ENCODE measurements at regions not wholly inside any gene's neighbourhood (a gene's known extent, or its start where the extent isn't known, plus 50 kb on each side); places are given as distances from the start of the nearest gene placed in this dataset.
"Not testable (repeated sequence)": the region's sequence is repeated elsewhere in the genome, so short reads cannot be mapped to it uniquely, and the experiment has no call there.

GRCh38 chr16:75818491-75818890 is 92.2 kb upstream of the CPHXL start:
- H3K9ac ChIP-seq (ENCODE audit: low read length in 3 of 3) = no peak overlapping the region

DNA sequence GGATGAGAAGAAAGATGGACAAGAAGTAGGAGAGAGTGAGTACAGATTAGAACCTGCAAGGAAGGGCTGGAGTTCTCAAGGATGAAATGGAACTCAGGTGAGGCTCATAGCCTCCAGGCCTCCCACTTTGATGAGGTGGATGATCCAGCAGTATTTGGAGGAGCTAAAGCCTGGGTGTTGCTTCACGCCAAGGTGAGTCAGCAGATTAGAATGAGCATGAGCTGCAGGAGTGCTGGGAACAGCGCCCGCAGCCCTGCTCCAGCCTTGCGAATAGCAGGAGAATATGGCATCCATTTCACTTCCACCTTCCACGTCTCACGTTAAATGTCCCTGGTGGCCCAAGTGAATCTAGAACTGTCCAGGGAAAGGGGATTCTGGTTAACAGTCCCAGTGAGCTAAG is 94.4 kb upstream of the CPHXL start:
- Histone ChIP-seq H3K27me3 (ENCODE audit: control insufficient read depth, insufficient read depth, low read length) (no peaks in the 10 kb centered on the region), H3K9me3 (ENCODE audit: control insufficient read depth in 2 of 3, insufficient read depth in 1 of 3, low read length in 3 of 3) (no peaks in the 10 kb centered on the region), H3K9ac (ENCODE audit: low read length in 3 of 3) (no peak overlapping the region), H3K27ac (ENCODE audit: low read depth in 2 of 2, low read length in 2 of 2) (no peak overlapping the region), H3K4me1 (ENCODE audit: control insufficient read depth in 2 of 3, insufficient read depth in 2 of 3, low read depth in 1 of 3, low read length in 3 of 3) (no peaks in the 10 kb centered on the region), H3K36me3 (ENCODE audit: control insufficient read depth in 2 of 3, insufficient read depth in 3 of 3, low read length in 3 of 3) (no peaks in the 10 kb centered on the region), H3K4me3 (ENCODE audit: low read length in 3 of 3) (no peak overlapping the region)
- intact Hi-C loops (cut with DNase I) = no loop called here
- TF ChIP-seq, protein P1, sequence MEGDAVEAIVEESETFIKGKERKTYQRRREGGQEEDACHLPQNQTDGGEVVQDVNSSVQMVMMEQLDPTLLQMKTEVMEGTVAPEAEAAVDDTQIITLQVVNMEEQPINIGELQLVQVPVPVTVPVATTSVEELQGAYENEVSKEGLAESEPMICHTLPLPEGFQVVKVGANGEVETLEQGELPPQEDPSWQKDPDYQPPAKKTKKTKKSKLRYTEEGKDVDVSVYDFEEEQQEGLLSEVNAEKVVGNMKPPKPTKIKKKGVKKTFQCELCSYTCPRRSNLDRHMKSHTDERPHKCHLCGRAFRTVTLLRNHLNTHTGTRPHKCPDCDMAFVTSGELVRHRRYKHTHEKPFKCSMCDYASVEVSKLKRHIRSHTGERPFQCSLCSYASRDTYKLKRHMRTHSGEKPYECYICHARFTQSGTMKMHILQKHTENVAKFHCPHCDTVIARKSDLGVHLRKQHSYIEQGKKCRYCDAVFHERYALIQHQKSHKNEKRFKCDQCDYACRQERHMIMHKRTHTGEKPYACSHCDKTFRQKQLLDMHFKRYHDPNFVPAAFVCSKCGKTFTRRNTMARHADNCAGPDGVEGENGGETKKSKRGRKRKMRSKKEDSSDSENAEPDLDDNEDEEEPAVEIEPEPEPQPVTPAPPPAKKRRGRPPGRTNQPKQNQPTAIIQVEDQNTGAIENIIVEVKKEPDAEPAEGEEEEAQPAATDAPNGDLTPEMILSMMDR (IDR thresholded peaks at IDR 0.05; ENCODE audit: borderline replicate concordance, extremely low read depth, insufficient read depth) = no peak
- DNase-seq (no peak), FAIRE-seq (no peak)

More at GRCh38 chr16:75818491-75818890, 92.2 kb upstream of the CPHXL start:
- TF ChIP-seq, protein P1 (IDR thresholded peaks at IDR 0.05; ENCODE audit: borderline replicate concordance, extremely low read depth, insufficient read depth) = no peak
- H3K4me3 ChIP-seq (ENCODE audit: low read length in 3 of 3) = no peak overlapping the region
- H3K27me3 ChIP-seq (ENCODE audit: control insufficient read depth, insufficient read depth, low read length) = no peaks in the 10 kb centered on the region
- no peaks in the 10 kb centered on the region for H3K36me3 ChIP-seq (ENCODE audit: control insufficient read depth in 2 of 3, insufficient read depth in 3 of 3, low read length in 3 of 3)
- H3K9me3 ChIP-seq (ENCODE audit: control insufficient read depth in 2 of 3, insufficient read depth in 1 of 3, low read length in 3 of 3) = no peaks in the 10 kb centered on the region
- DNase-seq = no peak
- H3K4me1 ChIP-seq (ENCODE audit: control insufficient read depth in 2 of 3, insufficient read depth in 2 of 3, low read depth in 1 of 3, low read length in 3 of 3) = no peaks in the 10 kb centered on the region
- intact Hi-C loops (cut with DNase I) = no loop called here
- FAIRE-seq = no peak
- no peak overlapping the region for H3K27ac ChIP-seq (ENCODE audit: low read depth in 2 of 2, low read length in 2 of 2)

GRCh38 chr16:75821117-75821516 is 94.8 kb upstream of the CPHXL start:
- Histone ChIP-seq H3K36me3 (ENCODE audit: control insufficient read depth in 2 of 3, insufficient read depth in 3 of 3, low read length in 3 of 3) (no peaks in the 10 kb centered on the region), H3K27me3 (ENCODE audit: control insufficient read depth, insufficient read depth, low read length) (no peaks in the 10 kb centered on the region), H3K9ac (ENCODE audit: low read length in 3 of 3) (no peak overlapping the region), H3K9me3 (ENCODE audit: control insufficient read depth in 2 of 3, insufficient read depth in 1 of 3, low read length in 3 of 3) (no peaks in the 10 kb centered on the region), H3K4me1 (ENCODE audit: control insufficient read depth in 2 of 3, insufficient read depth in 2 of 3, low read depth in 1 of 3, low read length in 3 of 3) (no peaks in the 10 kb centered on the region), H3K27ac (ENCODE audit: low read depth in 2 of 2, low read length in 2 of 2) (no peak overlapping the region), H3K4me3 (ENCODE audit: low read length in 3 of 3) (no peak overlapping the region)
- FAIRE-seq (no peak), DNase-seq (no peak)
- TF ChIP-seq, protein P1 (IDR thresholded peaks at IDR 0.05; ENCODE audit: borderline replicate concordance, extremely low read depth, insufficient read depth) = no peak
- intact Hi-C loops (cut with DNase I) = no loop called here

DNA sequence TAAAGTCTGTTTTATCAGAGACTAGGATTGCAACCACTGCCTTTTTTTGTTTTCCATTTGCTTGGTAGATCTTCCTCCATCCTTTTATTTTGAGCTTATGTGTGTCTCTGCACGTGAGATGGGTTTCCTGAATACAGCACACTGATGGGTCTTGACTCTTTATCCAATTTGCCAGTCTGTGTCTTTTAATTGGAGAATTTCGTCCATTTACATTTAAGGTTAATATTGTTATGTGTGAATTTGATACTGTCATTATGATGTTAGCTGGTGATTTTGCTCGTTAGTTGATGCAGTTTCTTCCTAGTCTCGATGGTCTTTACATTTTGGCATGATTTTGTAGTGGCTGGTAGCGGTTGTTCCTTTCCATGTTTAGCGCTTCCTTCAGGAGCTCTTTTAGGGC is 99.5 kb upstream of the CPHXL start:
- H3K4me3 ChIP-seq (ENCODE audit: low read length in 3 of 3); H3K36me3 ChIP-seq (ENCODE audit: control insufficient read depth in 2 of 3, insufficient read depth in 3 of 3, low read length in 3 of 3); H3K27me3 ChIP-seq (ENCODE audit: control insufficient read depth, insufficient read depth, low read length); DNase-seq; FAIRE-seq; intact Hi-C loops (cut with DNase I); H3K9ac ChIP-seq (ENCODE audit: low read length in 3 of 3); H3K4me1 ChIP-seq (ENCODE audit: control insufficient read depth in 2 of 3, insufficient read depth in 2 of 3, low read depth in 1 of 3, low read length in 3 of 3); H3K9me3 ChIP-seq (ENCODE audit: control insufficient read depth in 2 of 3, insufficient read depth in 1 of 3, low read length in 3 of 3); H3K27ac ChIP-seq (ENCODE audit: low read depth in 2 of 2, low read length in 2 of 2): not testable (repeated sequence)

DNA sequence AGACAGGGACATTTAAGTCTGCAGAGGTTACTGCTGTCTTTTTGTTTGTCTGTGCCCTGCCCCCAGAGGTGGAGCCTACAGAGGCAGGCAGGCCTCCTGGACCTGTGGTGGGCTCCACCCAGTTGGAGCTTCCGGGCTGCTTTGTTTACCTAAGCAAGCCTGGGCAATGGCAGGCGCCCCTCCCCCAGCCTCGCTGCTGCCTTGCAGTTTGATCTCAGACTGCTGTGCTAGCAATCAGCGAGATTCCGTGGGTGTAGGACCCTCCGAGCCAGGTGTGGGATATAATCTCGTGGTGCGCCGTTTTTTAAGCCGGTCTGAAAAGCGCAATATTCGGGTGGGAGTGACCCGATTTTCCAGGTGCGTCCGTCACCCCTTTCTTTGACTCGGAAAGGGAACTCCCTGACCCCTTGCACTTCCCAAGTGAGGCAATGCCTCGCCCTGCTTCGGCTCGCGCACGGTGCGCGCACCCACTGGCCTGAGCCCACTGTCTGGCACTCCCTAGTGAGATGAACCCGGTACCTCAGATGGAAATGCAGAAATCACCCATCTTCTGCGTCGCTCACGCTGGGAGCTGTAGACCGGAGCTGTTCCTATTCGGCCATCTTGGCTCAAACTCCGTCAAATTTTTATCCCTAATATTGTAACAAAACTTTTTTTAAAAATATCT is 101.2 kb upstream of the CPHXL start:
- H3K4me3 ChIP-seq (ENCODE audit: low read length in 3 of 3); DNase-seq; H3K9ac ChIP-seq (ENCODE audit: low read length in 3 of 3); H3K9me3 ChIP-seq (ENCODE audit: control insufficient read depth in 2 of 3, insufficient read depth in 1 of 3, low read length in 3 of 3); intact Hi-C loops (cut with DNase I); H3K4me1 ChIP-seq (ENCODE audit: control insufficient read depth in 2 of 3, insufficient read depth in 2 of 3, low read depth in 1 of 3, low read length in 3 of 3); H3K27me3 ChIP-seq (ENCODE audit: control insufficient read depth, insufficient read depth, low read length); H3K36me3 ChIP-seq (ENCODE audit: control insufficient read depth in 2 of 3, insufficient read depth in 3 of 3, low read length in 3 of 3); FAIRE-seq; H3K27ac ChIP-seq (ENCODE audit: low read depth in 2 of 2, low read length in 2 of 2): not testable (repeated sequence)

GRCh38 chr16:75833385-75833784 is 107.1 kb upstream of the CPHXL start:
- DNase-seq; FAIRE-seq; H3K9ac ChIP-seq (ENCODE audit: low read length in 3 of 3); H3K4me3 ChIP-seq (ENCODE audit: low read length in 3 of 3); H3K27ac ChIP-seq (ENCODE audit: low read depth in 2 of 2, low read length in 2 of 2); H3K4me1 ChIP-seq (ENCODE audit: control insufficient read depth in 2 of 3, insufficient read depth in 2 of 3, low read depth in 1 of 3, low read length in 3 of 3); H3K27me3 ChIP-seq (ENCODE audit: control insufficient read depth, insufficient read depth, low read length); intact Hi-C loops (cut with DNase I); H3K36me3 ChIP-seq (ENCODE audit: control insufficient read depth in 2 of 3, insufficient read depth in 3 of 3, low read length in 3 of 3); H3K9me3 ChIP-seq (ENCODE audit: control insufficient read depth in 2 of 3, insufficient read depth in 1 of 3, low read length in 3 of 3): not testable (repeated sequence)

Data from kidney (tissue), 13 donors.